WI38 (cell line): ENCODE measurements at regions not wholly inside any gene's neighbourhood (a gene's known extent, or its start where the extent isn't known, plus 50 kb on each side); places are given as distances from the start of the nearest gene placed in this dataset.
A peak's percentile ranks its signal among the peaks of the same experiment; 100 is the strongest.

ENCODE experiments used
- H3K4me3 ChIP-seq: 2 replicates; pipeline ENCODE4 v1.5.1; 2011; ENCODE audit warnings: low read depth, mild to moderate bottlenecking, control low read depth, low read length
- CTCF ChIP-seq: IDR thresholded peaks from 2 replicates; pipeline ENCODE4 v1.5.1; 2012; ENCODE audit warnings: low read depth, mild to moderate bottlenecking, control low read depth, low read length

- no peak for TF ChIP-seq CTCF
- H3K4me3 ChIP-seq, result no peak overlapping the region
These were observed 105.6 kb upstream of the AP1S2 start for GRCh38 chrX:15960237-15960636.

GRCh38 chrX:15956681-15957080 is 102.1 kb upstream of the AP1S2 start:
- TF ChIP-seq CTCF, result no peak
- no peak overlapping the region for H3K4me3 ChIP-seq

GRCh38 chrX:15953801-15954200 is 99.2 kb upstream of the AP1S2 start:
- no peak for TF ChIP-seq CTCF
- H3K4me3 ChIP-seq, result no peak overlapping the region

- TF ChIP-seq CTCF, result no peak
- no peak overlapping the region for H3K4me3 ChIP-seq
These were observed 97.6 kb upstream of the AP1S2 start for GRCh38 chrX:15952212-15952611.

GRCh38 chrX:15948318-15948660 is 93.7 kb upstream of the AP1S2 start:
- H3K4me3 ChIP-seq, result no peak overlapping the region
- TF ChIP-seq CTCF, result no peak

- peak overlapping the region; percentile 34 for H3K4me3 ChIP-seq
These were observed 93.2 kb upstream of the AP1S2 start for GRCh38 chrX:15947648-15948317.

More at GRCh38 chrX:15947648-15948317, 93.2 kb upstream of the AP1S2 start:
- TF ChIP-seq CTCF, result no peak
